Fibroblast of lung (primary cell): ENCODE measurements at regions not wholly inside any gene's neighbourhood (a gene's known extent, or its start where the extent isn't known, plus 50 kb on each side); places are given as distances from the start of the nearest gene placed in this dataset.

ENCODE experiments used
- CTCF ChIP-seq, 2 donors: IDR thresholded peaks in 1 of 2; conservative IDR thresholded peaks in 1 of 2; 1 replicate in 1 of 2; 2 replicates in 1 of 2; pipeline ENCODE4 v1.5.1; 2011 to 2012; ENCODE audit warnings: low read length in 2 of 2, control low read depth in 1 of 2, inconsistent platforms in 1 of 2, low read depth in 1 of 2, mild to moderate bottlenecking in 1 of 2
- EZH2 ChIP-seq: IDR thresholded peaks from 2 replicates; pipeline ENCODE4 v1.5.1; 2012; ENCODE audit warnings: low read length, control low read depth, mild to moderate bottlenecking; ENCODE audit errors: missing control alignments

DNA sequence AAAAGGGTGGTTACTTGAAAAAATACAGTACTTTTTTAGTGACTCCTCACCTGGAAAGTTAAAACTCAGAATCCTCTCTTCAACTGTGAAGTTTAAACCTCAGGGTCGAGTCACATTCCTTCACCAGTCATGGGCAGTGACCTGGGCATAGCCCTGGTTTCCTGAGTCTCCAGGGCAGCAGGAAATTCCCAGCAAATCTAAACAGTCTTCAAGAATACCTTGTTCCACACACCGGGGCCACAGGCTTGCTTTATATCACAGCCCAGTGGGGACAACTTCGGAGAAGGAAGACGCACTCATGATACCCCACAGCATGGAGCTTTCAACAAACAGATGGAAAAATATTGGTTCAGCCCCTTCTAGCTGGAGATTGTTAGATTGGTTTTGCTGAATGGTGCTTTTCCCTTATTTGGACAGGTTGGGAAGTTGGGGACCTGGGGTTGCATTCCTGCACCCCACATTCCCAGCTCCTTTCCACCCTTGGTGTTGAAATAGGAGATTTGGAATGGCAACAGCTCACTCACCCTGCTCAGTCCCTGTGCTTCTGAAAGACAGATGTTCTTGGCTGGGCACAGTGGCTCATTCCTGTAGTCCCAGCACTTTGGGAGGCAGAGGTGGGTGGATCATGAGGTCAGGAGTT lies 113.0 kb upstream of the TMEM170B start:
- TF ChIP-seq CTCF (conservative IDR thresholded peaks at IDR 0.05 in 1 of 2, IDR thresholded peaks at IDR 0.05 in 1 of 2; ENCODE audit: low read depth in 1 of 2, low read length in 2 of 2) (no peak), EZH2 (no peak)
